ENCODE measurements at regions not wholly inside any gene's neighbourhood (a gene's known extent, or its start where the extent isn't known, plus 50 kb on each side); places are given as distances from the start of the nearest gene placed in this dataset.

DNA sequence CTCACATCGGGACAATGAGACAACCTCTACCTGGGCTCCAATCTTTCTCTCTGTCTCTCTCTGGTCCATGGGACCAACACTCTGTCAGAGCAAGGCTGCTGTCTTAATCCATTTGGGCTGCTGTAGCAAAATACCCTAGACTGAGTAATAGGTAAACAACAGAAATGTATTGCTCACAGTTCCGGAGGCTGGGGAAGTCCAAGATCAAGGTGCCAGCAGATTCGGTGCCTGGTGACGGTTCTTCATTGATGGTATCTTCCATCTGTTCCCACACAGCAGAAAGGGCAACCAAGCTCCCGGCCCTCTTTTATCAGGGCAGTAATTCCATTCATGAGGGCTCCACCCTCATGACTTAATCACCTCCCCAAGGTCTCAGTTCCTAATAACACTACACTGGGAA, 61.3 kb upstream of the SPOCK1 start:
- TF ChIP-seq, protein P1, sequence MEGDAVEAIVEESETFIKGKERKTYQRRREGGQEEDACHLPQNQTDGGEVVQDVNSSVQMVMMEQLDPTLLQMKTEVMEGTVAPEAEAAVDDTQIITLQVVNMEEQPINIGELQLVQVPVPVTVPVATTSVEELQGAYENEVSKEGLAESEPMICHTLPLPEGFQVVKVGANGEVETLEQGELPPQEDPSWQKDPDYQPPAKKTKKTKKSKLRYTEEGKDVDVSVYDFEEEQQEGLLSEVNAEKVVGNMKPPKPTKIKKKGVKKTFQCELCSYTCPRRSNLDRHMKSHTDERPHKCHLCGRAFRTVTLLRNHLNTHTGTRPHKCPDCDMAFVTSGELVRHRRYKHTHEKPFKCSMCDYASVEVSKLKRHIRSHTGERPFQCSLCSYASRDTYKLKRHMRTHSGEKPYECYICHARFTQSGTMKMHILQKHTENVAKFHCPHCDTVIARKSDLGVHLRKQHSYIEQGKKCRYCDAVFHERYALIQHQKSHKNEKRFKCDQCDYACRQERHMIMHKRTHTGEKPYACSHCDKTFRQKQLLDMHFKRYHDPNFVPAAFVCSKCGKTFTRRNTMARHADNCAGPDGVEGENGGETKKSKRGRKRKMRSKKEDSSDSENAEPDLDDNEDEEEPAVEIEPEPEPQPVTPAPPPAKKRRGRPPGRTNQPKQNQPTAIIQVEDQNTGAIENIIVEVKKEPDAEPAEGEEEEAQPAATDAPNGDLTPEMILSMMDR (conservative IDR thresholded peaks at IDR 0.05 in 1 of 2, IDR thresholded peaks at IDR 0.05 in 1 of 2; ENCODE audit: low read depth in 1 of 2, low read length in 2 of 2): no peak
- no peak for TF ChIP-seq EZH2 (IDR thresholded peaks at IDR 0.05; ENCODE audit: low read length, missing control alignments)

Measured in fibroblast of lung (primary cell).